GM21515 (cell line): ENCODE measurements at regions not wholly inside any gene's neighbourhood (a gene's known extent, or its start where the extent isn't known, plus 50 kb on each side); places are given as distances from the start of the nearest gene placed in this dataset.
"Not testable (repeated sequence)": the region's sequence is repeated elsewhere in the genome, so short reads cannot be mapped to it uniquely, and the experiment has no call there.

ENCODE experiments used
- ATAC-seq: cut with Tn5 transposase; IDR thresholded peaks from one replicate; pipeline ENCODE4 v1.9.1; 2021; ENCODE audit not compliant: unreplicated experiment

- ATAC-seq: no peak
These were observed 449.3 kb downstream of the PRR16 start for GRCh38 chr5:120913396-120913795.

- ATAC-seq: no peak
These were observed 453.2 kb downstream of the PRR16 start for GRCh38 chr5:120917214-120917758.

GRCh38 chr5:120919017-120919416, 454.9 kb downstream of the PRR16 start:
- no peak for ATAC-seq

GRCh38 chr5:120923026-120923425, 458.9 kb downstream of the PRR16 start:
- ATAC-seq: no peak

GRCh38 chr5:120926471-120926870, 462.4 kb downstream of the PRR16 start:
- ATAC-seq: no peak

- no peak for ATAC-seq
These were observed 463.9 kb downstream of the PRR16 start for GRCh38 chr5:120927950-120928530.

GRCh38 chr5:120932480-120932879, 468.4 kb downstream of the PRR16 start:
- ATAC-seq: no peak

GRCh38 chr5:120934031-120934430, 469.9 kb downstream of the PRR16 start:
- no peak for ATAC-seq

GRCh38 chr5:120936652-120937051, 472.6 kb downstream of the PRR16 start:
- ATAC-seq: no peak

- no peak for ATAC-seq
These were observed 474.5 kb downstream of the PRR16 start for GRCh38 chr5:120938604-120939003.

GRCh38 chr5:120942596-120943350, 478.7 kb downstream of the PRR16 start:
- ATAC-seq: no peak

GRCh38 chr5:120949596-120949995, 485.5 kb downstream of the PRR16 start:
- ATAC-seq: not testable (repeated sequence)

- not testable (repeated sequence) for ATAC-seq
These were observed 489.3 kb downstream of the PRR16 start for GRCh38 chr5:120953445-120953844.

GRCh38 chr5:120954255-120954654, 490.2 kb downstream of the PRR16 start:
- no peak for ATAC-seq

GRCh38 chr5:120955795-120956194, 491.7 kb downstream of the PRR16 start:
- ATAC-seq: no peak

GRCh38 chr5:120958877-120959485, 494.9 kb downstream of the PRR16 start:
- no peak for ATAC-seq

GRCh38 chr5:120960510-120960909, 496.4 kb downstream of the PRR16 start:
- ATAC-seq: no peak

GRCh38 chr5:120967366-120967765, 503.3 kb downstream of the PRR16 start:
- ATAC-seq: no peak

GRCh38 chr5:120974690-120975089, 510.6 kb downstream of the PRR16 start:
- no peak for ATAC-seq

GRCh38 chr5:120982351-120982750, 518.3 kb downstream of the PRR16 start:
- no peak for ATAC-seq

GRCh38 chr5:120985526-120985925, 521.4 kb downstream of the PRR16 start:
- no peak for ATAC-seq

GRCh38 chr5:120988491-120988890, 524.4 kb downstream of the PRR16 start:
- ATAC-seq: no peak
